Loucy (cell line): ENCODE measurements at regions not wholly inside any gene's neighbourhood (a gene's known extent, or its start where the extent isn't known, plus 50 kb on each side); places are given as distances from the start of the nearest gene placed in this dataset.

Experiments used
- EZH2phosphoT487 ChIP-seq: fragments of 200-600 bp; IDR thresholded peaks from 2 replicates; pipeline ENCODE4 v1.6.1; 2018; ENCODE audit warnings: antibody characterized with exemption, mild to moderate bottlenecking, moderate library complexity, borderline replicate concordance
- TF ChIP-seq, protein P1 (sequence below): fragments of 200-600 bp; sonication (generic); conservative IDR thresholded peaks from 2 replicates; pipeline ENCODE4 v1.5.1; 2014; ENCODE audit warnings: mild to moderate bottlenecking, antibody characterized with exemption, low read length

DNA sequence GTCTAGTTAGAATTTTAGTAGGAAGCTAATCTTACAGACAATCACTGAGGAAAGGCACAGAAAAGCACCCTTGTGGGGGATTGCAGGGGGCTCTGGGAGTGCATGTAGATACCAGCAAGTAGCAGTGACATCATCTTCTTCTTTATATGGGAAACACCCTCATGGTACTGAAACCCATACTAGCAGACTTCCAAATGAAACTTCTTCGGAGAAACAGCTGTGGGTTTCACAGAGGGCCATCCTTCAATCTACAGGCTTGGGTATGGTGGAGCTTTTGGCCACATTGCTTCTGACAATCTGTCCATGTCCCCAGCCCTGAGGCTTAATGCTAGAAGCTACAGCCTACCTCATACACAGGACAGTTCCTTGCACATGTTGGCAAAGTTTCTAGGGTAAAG is 165.2 kb upstream of the NFIB start:
- TF ChIP-seq, protein P1, sequence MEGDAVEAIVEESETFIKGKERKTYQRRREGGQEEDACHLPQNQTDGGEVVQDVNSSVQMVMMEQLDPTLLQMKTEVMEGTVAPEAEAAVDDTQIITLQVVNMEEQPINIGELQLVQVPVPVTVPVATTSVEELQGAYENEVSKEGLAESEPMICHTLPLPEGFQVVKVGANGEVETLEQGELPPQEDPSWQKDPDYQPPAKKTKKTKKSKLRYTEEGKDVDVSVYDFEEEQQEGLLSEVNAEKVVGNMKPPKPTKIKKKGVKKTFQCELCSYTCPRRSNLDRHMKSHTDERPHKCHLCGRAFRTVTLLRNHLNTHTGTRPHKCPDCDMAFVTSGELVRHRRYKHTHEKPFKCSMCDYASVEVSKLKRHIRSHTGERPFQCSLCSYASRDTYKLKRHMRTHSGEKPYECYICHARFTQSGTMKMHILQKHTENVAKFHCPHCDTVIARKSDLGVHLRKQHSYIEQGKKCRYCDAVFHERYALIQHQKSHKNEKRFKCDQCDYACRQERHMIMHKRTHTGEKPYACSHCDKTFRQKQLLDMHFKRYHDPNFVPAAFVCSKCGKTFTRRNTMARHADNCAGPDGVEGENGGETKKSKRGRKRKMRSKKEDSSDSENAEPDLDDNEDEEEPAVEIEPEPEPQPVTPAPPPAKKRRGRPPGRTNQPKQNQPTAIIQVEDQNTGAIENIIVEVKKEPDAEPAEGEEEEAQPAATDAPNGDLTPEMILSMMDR = no peak
- TF ChIP-seq EZH2phosphoT487 = no peak
